GM23338 (cell line): ENCODE measurements at regions not wholly inside any gene's neighbourhood (a gene's known extent, or its start where the extent isn't known, plus 50 kb on each side); places are given as distances from the start of the nearest gene placed in this dataset.

Experiments used
- ATAC-seq: fragments of 200-7000 bp; cut with Tn5 transposase; 3 replicates; pipeline ENCODE4 v1.9.1; 2020
- DNase-seq: peaks from one replicate; pipeline ENCODE4 v3.0.0-alpha.2; 2015; ENCODE audit warnings: low spot score
- H2AFZ ChIP-seq: fragments of 200-600 bp; sonication (generic); 2 replicates; pipeline ENCODE4 v1.8.0; 2016; ENCODE audit warnings: antibody characterized with exemption, mild to moderate bottlenecking, moderate library complexity
- H3F3A ChIP-seq: fragments of 200-600 bp; sonication (generic); replicated peaks from 2 replicates; pipeline ENCODE4 v1.8.0; 2017; ENCODE audit warnings: antibody characterized with exemption, mixed run types, low read depth
- H3K27ac ChIP-seq: fragments of 200-600 bp; sonication (generic); 2 replicates; pipeline ENCODE4 v1.6.1; 2016; ENCODE audit warnings: low read depth
- H3K27me3 ChIP-seq: fragments of 200-600 bp; sonication (generic); 2 replicates; pipeline ENCODE4 v1.8.0; 2016; ENCODE audit warnings: mild to moderate bottlenecking, mixed run types, moderate library complexity; ENCODE audit not compliant: insufficient read depth
- H3K36me3 ChIP-seq: fragments of 200-600 bp; sonication (generic); 2 replicates; pipeline ENCODE4 v1.8.0; 2016; ENCODE audit warnings: mild to moderate bottlenecking; ENCODE audit not compliant: insufficient read depth
- H3K4me1 ChIP-seq: fragments of 200-600 bp; sonication (generic); 2 replicates; pipeline ENCODE4 v1.8.0; 2016; ENCODE audit warnings: mild to moderate bottlenecking, moderate library complexity; ENCODE audit not compliant: insufficient read depth
- H3K4me2 ChIP-seq: fragments of 200-600 bp; sonication (generic); 2 replicates; pipeline ENCODE4 v1.7.1; 2017; ENCODE audit warnings: mixed run types
- H3K4me3 ChIP-seq: fragments of 200-600 bp; sonication (generic); 2 replicates; pipeline ENCODE4 v1.6.1; 2016; ENCODE audit warnings: mixed run types
- H3K79me2 ChIP-seq: fragments of 200-600 bp; sonication (generic); replicated peaks from 2 replicates; pipeline ENCODE4 v1.8.0; 2017; ENCODE audit warnings: mild to moderate bottlenecking; ENCODE audit not compliant: insufficient read depth
- H3K9me2 ChIP-seq: fragments of 200-600 bp; sonication (generic); 2 replicates; pipeline ENCODE4 v1.8.0; 2017; ENCODE audit not compliant: insufficient read depth
- H4K20me1 ChIP-seq: fragments of 200-600 bp; sonication (generic); replicated peaks from 2 replicates; pipeline ENCODE4 v1.8.0; 2017; ENCODE audit warnings: mild to moderate bottlenecking; ENCODE audit not compliant: insufficient read depth
- H3K27ac Mint-ChIP-seq: 2 replicates; pipeline ENCODE4 v1.8.0; 2020; ENCODE audit warnings: inconsistent platforms, mild to moderate bottlenecking, moderate library complexity, mixed read lengths
- H3K27me3 Mint-ChIP-seq: 3 replicates; pipeline ENCODE4 v1.8.0; 2022; ENCODE audit warnings: low read depth, mild to moderate bottlenecking, moderate library complexity, mixed read lengths, inconsistent platforms; ENCODE audit not compliant: insufficient read depth, poor library complexity
- H3K36me3 Mint-ChIP-seq: 3 replicates; pipeline ENCODE4 v1.8.0; 2021; ENCODE audit warnings: low read depth, mild to moderate bottlenecking, inconsistent platforms, moderate library complexity, mixed read lengths
- H3K4me1 Mint-ChIP-seq: 3 replicates; pipeline ENCODE4 v1.8.0; 2020; ENCODE audit warnings: mild to moderate bottlenecking, inconsistent platforms, mixed read lengths
- H3K4me3 Mint-ChIP-seq: 3 replicates; pipeline ENCODE4 v1.8.0; 2021; ENCODE audit warnings: moderate library complexity, mild to moderate bottlenecking, inconsistent platforms, mixed read lengths
- H3K9me3 Mint-ChIP-seq: 3 replicates; pipeline ENCODE4 v1.8.0; 2020; ENCODE audit warnings: moderate library complexity, mild to moderate bottlenecking, inconsistent platforms, mixed read lengths
- EZH2phosphoT487 ChIP-seq: fragments of 200-600 bp; sonication (generic); IDR thresholded peaks from one replicate; pipeline ENCODE4 v1.8.1; 2018; ENCODE audit warnings: antibody characterized with exemption; ENCODE audit not compliant: unreplicated experiment
- NANOG ChIP-seq: IDR thresholded peaks from 2 replicates; pipeline ENCODE4 v1.6.1; 2016; ENCODE audit warnings: antibody characterized with exemption, borderline replicate concordance
- ZNF114 ChIP-seq: fragments of 250-450 bp; sonication (Bioruptor Pico); IDR thresholded peaks from 2 replicates; pipeline ENCODE4 v1.5.0; 2020; ENCODE audit warnings: mild to moderate bottlenecking, moderate library complexity
- TF ChIP-seq, protein P1 (sequence below): IDR thresholded peaks from 2 replicates; pipeline ENCODE4 v1.6.1; 2016; ENCODE audit warnings: antibody characterized with exemption
- TF ChIP-seq, protein P2 (sequence below): fragments of 250-450 bp; sonication (Bioruptor Pico); IDR thresholded peaks from 2 replicates; pipeline ENCODE4 v1.5.0; 2020; ENCODE audit warnings: mild to moderate bottlenecking, moderate library complexity

DNA sequence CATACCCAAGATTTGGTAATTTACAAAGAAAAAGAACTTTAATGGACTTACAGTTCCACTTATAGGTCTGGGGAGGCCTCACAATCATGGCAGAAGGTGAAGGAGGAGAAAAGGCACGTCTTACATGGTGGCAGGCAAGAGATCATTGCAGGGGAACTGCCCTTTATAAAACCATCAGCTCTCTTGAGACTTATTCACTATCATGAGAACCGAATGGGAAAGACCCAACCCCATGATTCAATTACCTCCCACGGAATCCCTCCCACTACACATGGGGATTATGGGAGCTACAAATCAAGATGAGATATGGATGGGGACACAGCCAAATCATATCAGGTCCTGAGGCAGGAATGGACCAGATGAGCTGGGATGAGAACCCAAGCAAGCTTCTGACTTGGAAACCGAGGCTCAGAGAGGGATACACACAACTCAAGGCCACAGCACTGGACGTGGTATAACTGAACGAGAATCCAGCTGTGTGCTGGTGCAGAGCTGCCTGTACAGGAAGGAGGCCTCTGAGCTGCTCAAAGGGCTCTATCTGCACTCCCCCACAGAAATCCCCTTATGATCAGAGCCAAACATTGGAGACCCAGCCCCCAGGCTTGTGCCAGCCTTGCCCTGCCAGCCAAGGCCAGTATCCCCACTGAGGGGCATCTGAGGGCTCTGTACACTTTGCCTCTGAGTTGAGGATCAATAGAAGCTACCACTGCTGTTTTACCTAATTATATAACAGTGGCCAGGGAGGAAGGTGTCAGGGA lies 137.8 kb downstream of the CEBPB start:
- H3K79me2 ChIP-seq: no peaks in the 10 kb centered on the region
- H3K27me3 ChIP-seq: no peaks in the 10 kb centered on the region
- no peaks in the 10 kb centered on the region for H3K36me3 ChIP-seq
- ATAC-seq: no peak
- no peak overlapping the region for H3K4me2 ChIP-seq
- H2AFZ ChIP-seq: no peak overlapping the region; the same call in 1 of the 2 replicates
- H3K4me3 Mint-ChIP-seq: no peak overlapping the region
- H3K27ac Mint-ChIP-seq: no peak overlapping the region
- H3K4me1 Mint-ChIP-seq: no peaks in the 10 kb centered on the region
- H3K36me3 Mint-ChIP-seq: no peaks in the 10 kb centered on the region
- H3K27me3 Mint-ChIP-seq: peaks cover 3% of the 10 kb centered on the region
- no peaks in the 10 kb centered on the region; the same call in 2 of the 3 replicates for H3K9me3 Mint-ChIP-seq
- no peak overlapping the region for H3K4me3 ChIP-seq
- H3K4me1 ChIP-seq: no peaks in the 10 kb centered on the region
- no peaks in the 10 kb centered on the region for H4K20me1 ChIP-seq
- no peak overlapping the region for H3K27ac ChIP-seq
- TF ChIP-seq NANOG (no peak), ZNF114 (no peak), EZH2phosphoT487 (no peak)
- TF ChIP-seq, protein P1, sequence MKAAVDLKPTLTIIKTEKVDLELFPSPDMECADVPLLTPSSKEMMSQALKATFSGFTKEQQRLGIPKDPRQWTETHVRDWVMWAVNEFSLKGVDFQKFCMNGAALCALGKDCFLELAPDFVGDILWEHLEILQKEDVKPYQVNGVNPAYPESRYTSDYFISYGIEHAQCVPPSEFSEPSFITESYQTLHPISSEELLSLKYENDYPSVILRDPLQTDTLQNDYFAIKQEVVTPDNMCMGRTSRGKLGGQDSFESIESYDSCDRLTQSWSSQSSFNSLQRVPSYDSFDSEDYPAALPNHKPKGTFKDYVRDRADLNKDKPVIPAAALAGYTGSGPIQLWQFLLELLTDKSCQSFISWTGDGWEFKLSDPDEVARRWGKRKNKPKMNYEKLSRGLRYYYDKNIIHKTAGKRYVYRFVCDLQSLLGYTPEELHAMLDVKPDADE: no peak
- TF ChIP-seq, protein P2, sequence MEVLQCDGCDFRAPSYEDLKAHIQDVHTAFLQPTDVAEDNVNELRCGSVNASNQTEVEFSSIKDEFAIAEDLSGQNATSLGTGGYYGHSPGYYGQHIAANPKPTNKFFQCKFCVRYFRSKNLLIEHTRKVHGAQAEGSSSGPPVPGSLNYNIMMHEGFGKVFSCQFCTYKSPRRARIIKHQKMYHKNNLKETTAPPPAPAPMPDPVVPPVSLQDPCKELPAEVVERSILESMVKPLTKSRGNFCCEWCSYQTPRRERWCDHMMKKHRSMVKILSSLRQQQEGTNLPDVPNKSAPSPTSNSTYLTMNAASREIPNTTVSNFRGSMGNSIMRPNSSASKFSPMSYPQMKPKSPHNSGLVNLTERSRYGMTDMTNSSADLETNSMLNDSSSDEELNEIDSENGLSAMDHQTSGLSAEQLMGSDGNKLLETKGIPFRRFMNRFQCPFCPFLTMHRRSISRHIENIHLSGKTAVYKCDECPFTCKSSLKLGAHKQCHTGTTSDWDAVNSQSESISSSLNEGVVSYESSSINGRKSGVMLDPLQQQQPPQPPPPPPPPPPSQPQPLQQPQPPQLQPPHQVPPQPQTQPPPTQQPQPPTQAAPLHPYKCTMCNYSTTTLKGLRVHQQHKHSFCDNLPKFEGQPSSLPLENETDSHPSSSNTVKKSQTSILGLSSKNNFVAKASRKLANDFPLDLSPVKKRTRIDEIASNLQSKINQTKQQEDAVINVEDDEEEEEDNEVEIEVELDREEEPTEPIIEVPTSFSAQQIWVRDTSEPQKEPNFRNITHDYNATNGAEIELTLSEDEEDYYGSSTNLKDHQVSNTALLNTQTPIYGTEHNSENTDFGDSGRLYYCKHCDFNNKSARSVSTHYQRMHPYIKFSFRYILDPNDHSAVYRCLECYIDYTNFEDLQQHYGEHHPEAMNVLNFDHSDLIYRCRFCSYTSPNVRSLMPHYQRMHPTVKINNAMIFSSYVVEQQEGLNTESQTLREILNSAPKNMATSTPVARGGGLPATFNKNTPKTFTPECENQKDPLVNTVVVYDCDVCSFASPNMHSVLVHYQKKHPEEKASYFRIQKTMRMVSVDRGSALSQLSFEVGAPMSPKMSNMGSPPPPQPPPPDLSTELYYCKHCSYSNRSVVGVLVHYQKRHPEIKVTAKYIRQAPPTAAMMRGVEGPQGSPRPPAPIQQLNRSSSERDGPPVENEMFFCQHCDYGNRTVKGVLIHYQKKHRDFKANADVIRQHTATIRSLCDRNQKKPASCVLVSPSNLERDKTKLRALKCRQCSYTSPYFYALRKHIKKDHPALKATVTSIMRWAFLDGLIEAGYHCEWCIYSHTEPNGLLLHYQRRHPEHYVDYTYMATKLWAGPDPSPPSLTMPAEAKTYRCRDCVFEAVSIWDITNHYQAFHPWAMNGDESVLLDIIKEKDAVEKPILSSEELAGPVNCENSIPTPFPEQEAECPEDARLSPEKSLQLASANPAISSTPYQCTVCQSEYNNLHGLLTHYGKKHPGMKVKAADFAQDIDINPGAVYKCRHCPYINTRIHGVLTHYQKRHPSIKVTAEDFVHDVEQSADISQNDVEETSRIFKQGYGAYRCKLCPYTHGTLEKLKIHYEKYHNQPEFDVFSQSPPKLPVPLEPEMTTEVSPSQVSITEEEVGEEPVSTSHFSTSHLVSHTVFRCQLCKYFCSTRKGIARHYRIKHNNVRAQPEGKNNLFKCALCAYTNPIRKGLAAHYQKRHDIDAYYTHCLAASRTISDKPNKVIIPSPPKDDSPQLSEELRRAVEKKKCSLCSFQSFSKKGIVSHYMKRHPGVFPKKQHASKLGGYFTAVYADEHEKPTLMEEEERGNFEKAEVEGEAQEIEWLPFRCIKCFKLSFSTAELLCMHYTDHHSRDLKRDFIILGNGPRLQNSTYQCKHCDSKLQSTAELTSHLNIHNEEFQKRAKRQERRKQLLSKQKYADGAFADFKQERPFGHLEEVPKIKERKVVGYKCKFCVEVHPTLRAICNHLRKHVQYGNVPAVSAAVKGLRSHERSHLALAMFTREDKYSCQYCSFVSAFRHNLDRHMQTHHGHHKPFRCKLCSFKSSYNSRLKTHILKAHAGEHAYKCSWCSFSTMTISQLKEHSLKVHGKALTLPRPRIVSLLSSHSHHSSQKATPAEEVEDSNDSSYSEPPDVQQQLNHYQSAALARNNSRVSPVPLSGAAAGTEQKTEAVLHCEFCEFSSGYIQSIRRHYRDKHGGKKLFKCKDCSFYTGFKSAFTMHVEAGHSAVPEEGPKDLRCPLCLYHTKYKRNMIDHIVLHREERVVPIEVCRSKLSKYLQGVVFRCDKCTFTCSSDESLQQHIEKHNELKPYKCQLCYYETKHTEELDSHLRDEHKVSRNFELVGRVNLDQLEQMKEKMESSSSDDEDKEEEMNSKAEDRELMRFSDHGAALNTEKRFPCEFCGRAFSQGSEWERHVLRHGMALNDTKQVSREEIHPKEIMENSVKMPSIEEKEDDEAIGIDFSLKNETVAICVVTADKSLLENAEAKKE (CRISPR knock-in tag): no peak
- no peaks in the 10 kb centered on the region; the same call in 1 of the 2 replicates for H3K9me2 ChIP-seq
- DNase-seq: no peak
- no peaks in the 10 kb centered on the region for H3F3A ChIP-seq
